Occipital lobe (tissue), 1 donor: ENCODE measurements at regions not wholly inside any gene's neighbourhood (a gene's known extent, or its start where the extent isn't known, plus 50 kb on each side); places are given as distances from the start of the nearest gene placed in this dataset.
"Not testable (repeated sequence)": the region's sequence is repeated elsewhere in the genome, so short reads cannot be mapped to it uniquely, and the experiment has no call there.

Source experiments
- DNase-seq: peaks from one replicate; lab custom pipeline; 2025; lab: John Stamatoyannopoulos, UW

DNA sequence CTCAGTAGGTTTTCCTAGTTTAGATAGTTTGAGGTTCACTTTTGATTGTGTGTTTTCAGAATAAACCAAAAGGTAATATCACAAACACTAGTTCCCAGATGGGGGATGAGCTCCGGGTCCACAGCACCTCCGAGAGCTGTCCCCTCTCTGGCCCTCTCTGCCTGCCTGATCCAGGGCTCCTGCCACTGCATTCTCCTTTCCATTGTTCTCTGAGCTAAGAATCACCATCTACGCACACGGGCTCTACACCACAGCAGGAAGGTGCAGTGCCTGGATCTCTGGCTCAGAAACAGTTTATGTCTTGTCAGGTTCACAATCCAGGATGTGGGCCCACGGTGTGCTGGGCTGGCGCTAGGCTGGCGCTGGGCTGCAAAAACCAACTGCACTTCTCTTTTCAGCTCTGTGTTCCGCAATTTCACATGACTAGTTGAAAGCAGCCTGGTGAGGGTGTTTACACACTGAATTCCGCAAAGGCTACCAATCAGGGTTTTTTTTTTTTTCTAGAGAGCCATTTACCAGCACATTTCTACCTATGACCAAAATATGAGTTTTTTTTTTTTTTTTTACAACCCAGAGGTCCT lies 167.5 kb downstream of the SOD2 start:
- DNase-seq, result no peak

DNA sequence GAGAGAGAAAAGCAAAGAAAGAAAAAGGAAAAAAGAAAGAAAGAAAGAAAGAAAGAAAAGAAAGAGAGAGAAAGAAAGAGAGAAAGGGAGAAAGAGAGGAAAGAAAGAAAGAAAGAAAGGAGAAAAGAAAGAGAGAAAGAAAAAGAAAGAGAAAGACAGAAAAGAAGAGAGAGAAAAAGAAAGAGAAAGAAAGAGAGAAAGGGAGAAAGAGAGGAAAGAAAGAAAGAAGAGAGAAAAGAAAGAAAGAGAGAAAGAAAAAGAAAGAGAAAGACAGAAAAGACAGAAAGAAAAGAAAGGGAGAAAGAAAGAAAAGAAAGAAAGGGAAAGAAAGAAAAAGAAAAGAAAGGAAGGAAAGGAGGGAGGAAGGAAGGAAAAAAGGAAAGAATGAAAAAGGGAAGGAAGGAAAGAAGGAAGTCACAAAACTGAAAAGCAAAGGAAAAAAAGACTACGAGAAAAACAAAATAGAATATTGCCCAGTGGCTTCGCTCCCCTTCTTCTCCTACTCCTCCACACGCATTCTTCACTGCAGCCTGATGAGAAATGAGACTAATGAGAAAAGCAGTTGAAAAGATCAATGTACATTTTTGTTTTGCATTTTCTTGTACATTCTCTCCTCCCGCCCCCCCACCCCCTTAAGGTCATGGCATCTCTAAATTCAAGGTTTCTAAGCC lies 170.0 kb downstream of the SOD2 start:
- DNase-seq, result no peak

DNA sequence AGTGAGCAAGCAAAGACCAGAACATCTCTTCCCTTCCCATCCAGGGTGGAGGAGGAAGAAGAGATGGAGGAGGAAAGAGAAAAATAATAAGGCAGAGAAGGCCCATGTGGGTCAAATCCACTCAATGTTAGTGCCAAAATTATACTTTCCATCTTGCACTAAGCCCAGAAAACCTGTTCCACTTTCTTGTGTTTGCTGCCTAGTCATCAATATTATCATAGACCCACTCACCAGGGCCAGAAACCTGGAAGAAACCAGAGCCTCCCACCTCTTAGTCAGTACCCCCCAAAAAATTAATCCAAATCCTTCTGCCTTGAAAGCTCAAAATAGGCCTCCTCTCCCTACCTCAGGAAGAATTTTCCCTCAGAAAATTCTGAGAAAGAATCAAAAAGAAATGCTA lies 171.1 kb downstream of the SOD2 start:
- no peak for DNase-seq

DNA sequence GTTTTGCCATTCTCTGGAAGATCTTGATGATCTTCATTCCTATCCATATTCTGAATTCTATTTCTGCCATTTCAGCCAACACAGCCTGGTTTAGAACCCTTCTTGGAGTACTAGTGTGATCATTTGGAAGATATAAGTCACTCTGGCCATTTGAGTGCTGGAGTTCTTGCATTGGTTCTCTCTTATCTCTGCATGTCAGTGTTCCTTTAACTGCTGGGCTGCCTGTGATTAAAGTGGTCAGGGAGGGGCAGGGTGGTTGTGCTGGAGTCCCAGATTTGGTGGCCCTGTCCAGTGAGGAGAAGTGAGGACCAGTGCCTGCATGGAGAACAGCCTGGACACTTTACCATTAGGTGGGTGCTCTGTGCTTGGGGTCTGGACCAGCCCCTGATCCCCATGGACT lies 173.0 kb downstream of the SOD2 start:
- no peak for DNase-seq

DNA sequence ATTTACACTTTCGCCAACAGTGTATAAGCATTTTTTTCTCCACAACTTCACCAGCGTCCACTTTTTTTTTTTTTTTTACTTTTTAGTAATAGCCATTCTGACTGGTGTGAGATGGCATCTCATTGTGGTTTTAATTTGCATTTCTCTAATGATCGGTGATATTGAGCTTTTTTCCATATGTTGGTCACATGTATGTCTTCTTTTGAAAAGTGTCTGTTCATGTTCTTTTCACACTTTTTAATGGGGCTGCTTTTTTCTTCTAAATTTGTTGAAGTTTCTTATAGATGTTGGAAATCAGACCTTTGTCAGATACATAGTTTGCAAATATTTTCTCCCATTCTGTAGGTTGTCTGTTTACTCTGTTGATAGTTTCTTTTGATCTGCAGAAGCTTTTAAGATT lies 177.2 kb downstream of the SOD2 start:
- DNase-seq, result not testable (repeated sequence)

DNA sequence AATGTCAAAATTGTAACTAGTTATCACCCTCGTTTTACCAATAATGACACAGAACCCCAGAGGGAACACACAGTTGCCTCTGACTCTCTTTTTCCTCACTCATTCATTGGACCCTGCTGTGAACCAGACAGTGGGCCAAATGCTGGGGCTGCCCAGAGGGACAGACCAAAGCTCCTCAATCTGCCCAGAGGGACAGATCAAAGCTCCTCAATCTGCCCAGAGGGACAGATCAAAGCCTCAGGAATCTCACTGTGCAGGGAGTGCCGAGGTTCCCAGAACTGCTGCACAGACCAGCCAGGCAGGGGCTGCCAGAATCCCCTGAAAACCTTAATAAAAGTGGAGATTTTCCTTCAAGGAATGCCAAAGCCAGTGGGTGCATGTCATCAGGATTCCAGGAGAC lies 179.1 kb downstream of the SOD2 start:
- no peak for DNase-seq

DNA sequence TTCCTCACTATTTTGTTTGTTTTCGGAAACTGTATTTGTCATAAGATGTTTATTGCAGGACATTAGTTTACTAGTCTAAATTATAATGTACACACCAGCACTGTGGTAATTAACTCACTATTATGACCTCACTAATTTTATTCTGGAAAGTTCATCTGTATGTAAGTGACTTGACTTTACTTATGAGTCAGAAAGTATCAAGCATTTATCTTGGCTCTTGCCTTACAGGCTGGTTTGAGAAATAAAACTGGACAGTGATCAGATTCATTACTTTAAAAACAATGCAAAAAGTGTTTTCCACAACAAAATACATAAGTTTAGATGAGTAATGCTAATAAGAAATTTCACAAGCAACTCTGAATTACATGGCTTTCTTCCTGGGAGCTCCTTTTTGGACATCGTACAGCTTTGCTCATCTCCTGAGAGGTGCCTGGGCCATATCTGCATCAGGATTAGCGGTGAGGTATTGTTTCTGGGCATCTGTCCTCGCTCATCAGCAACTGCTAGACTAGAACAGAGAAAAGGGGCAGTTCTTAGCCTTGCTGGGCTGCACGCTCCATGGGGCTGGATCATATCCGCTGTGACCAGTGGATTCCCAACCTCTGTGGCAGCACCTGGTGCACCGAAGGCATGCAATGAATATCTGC lies 179.8 kb downstream of the SOD2 start:
- DNase-seq, result no peak

DNA sequence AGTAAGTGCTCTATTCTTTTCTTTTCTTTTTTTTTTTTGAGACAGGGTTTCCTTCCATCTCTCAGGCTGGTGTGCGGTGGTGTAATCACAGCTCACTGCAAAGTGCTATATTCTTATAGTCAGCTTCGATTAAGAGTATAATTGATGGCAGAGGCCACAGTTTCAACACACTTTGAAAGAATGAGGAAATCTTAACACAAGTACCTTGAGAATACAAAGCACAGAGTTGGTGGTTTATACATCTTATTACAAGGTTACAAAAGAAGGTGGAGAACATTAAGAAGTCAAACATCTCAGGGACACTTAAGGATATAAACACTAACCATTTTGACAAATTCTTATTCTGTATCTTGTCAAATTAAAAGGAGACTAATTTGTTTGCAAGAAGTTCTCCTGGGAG lies 180.5 kb downstream of the SOD2 start:
- no peak for DNase-seq

DNA sequence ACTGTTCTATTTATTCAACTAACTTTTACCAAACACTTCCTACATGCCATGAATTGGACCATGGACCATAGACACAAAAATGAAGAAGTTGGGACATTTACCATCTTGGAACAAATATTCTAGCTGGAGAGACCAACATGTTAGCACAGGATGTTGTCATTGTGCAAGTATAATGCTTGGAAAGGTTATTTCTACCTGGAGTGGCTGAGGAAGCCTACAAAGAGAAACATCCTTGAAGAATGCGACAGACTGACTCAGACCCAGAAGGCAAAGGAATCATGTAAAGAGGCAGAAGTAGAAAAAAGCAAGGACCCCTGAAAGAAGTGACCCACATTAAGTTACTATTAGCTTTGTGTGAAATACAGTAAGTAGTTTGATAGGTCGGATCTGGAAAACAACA lies 180.9 kb downstream of the SOD2 start:
- DNase-seq, result no peak

DNA sequence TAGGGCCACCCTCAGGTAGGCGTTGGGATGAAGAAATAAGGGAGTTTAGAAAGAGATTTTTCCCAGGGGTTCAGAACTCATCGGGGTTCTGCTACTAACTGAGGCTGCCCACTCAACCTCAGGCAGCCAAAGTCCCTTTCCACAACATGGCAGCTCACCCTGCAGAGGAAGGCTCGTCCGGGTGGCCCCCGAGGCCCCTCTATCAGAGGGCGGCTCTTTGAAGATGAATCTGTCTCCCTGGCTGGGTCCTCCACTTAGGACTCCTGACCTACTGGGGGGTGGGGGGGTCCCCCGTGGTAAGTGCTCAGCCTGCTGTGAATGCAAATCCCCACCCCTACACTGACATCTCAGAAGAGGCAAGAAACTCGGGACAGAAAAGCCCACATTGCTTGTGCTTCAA lies 182.9 kb downstream of the SOD2 start:
- DNase-seq, result no peak

DNA sequence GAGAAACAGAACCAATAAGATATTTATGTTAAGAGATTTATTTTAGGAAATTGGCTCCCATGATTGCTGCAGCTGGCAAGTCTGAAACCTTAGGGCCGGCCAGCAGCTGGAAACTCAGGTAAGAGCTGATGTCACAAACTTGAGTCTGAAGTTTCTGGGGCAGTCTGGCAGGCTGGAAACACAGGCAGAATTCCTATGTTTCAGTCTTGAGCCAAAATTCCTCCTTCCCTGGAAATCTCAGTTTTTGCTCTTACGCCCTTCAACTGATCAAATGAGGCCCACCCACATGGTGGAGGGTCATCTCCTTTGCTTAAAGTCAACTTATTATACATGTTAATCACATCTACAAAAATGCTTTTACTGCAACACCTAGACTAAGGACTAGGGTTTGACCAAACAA lies 184.1 kb downstream of the SOD2 start:
- no peak for DNase-seq

DNA sequence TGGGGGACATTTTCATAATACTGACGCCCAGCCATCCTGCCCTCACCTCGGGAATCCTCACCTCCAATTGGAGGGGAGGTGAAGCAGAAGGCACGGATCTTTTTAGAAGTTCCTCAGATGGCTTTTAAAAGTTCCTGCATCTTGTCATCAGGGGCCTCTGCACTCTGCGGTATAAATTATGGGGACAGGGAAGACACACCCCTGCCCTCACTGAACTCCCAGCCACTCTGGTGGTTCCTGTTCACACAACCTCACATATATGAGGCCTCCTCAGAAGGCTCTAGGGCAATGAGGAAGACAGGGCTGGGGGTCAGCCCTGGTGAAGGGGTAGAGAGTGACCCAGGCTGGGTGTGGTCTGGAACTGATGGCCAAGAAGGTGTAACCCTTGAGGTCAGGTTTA lies 187.0 kb downstream of the SOD2 start:
- no peak for DNase-seq

DNA sequence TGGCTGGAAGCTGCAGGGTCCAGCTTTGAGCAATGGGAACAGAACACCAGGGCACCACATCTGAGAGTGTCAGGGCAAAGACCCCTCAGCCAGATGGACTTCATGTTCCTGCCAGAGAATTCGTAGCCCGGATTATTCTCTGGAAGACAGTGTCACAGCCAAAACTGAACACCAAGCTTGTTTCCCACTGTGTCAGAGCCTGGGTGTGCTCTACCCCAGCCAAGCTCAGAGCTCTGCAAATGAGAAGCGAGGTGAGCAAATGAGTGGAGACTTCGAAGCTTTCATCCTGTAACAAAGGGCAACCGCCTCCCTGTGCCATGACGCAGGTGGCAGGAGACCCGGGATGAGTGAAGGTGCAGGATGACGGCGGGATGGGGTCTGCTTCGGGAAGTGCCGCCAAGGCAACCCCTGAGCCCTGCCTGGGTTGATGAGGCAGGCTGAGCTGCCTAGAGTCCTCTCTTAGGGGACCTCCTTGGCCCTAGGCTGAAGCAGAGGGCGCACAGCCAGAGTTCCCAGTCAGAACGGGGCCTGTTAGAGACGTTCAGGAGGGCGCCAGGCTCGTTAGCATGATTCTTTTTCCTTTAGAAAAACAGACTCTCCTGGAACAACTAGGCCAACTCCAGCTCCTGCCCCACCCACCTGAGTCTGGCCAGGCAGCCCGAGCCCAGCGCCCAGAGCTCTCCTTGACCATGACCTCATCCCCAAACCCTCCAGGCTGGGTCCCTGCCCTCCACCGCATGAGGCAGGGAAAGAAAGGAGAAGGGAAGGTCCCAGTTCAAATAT lies 187.7 kb downstream of the SOD2 start:
- no peak for DNase-seq

DNA sequence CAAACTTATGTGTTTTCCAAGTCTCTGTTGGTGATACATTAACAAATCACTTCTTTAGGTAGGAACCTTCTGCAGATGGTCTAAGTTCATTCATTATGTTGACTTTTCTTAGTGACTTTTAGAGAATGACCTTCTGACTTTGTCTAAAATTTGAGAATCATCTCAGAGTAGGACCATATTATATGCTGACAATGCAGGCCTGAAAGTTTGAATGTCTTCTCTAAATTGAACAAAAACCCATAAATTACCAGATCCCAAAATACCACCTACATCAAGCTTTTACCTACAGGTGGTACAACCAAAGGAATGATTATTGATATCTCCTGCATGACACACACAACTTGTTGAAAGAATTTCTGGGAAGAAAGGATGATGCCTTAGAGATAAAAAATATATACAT lies 191.5 kb downstream of the SOD2 start:
- no peak for DNase-seq

DNA sequence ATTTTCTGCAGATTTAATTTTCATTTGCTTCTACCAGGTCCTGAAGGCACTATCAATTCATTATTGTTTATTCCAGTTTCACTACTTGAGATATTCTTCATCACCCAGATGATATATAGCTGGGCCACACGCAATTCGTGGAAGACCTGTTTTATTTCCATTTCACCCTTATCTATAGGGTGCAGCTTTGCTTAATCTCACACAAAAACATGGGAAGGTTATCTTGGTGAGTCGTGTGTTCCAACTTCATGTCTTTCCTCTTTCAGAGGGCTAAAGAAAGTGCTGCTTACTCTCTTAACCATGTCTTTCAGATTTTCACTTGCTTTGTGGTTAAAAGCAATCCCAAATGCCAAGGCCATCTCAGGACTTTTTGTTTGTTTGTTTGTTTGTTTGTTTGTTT lies 194.0 kb downstream of the SOD2 start:
- DNase-seq, result no peak

DNA sequence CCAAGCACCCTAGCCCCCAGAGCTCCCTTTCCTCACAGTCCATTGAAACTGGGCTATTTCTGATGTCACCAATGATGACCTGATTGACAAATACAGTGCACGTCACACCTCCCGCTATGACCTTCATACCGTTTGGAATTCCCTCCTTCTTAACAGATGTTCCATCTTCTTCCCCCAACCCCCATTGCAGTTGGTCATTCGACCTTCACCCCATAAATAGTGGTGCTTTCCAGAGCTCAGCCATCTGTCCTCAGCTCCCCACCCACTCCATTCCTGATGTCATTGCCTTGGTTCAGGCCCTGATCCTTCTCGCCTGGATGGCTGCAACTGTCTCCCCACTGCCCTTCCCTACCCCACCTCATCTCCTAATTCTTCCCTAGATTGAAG lies 198.5 kb downstream of the SOD2 start:
- no peak for DNase-seq

DNA sequence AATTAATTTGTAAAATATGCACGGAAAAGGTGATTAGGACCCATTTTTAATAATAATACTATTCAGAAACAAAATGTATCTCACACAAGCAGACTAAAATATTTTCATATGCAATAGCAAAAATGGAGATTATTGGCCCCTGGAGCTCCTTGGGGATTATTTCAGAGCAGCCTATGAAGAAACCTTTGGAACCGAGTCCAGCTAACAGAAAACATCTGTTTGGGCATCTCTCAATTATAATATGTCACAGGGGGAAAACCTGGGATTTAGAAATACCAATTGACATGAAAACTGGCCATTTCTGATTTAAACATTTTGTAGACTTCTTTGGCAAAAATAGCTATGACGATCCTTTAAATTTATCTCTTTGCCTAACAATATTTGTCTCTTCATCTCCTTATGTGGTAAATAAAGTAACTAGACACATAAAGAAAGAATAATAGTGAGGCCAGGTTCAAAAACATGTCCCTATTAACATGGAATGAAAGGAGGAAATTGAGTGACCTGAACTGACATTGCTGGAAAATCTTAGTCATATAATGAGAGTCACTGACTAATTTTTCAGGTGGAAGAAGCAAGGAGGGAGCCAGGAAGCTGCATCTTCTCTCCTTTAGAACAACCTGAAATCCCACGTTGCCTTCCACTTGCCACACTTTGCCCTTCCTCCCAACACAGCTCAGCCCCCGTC lies 199.0 kb downstream of the SOD2 start:
- DNase-seq, result no peak

DNA sequence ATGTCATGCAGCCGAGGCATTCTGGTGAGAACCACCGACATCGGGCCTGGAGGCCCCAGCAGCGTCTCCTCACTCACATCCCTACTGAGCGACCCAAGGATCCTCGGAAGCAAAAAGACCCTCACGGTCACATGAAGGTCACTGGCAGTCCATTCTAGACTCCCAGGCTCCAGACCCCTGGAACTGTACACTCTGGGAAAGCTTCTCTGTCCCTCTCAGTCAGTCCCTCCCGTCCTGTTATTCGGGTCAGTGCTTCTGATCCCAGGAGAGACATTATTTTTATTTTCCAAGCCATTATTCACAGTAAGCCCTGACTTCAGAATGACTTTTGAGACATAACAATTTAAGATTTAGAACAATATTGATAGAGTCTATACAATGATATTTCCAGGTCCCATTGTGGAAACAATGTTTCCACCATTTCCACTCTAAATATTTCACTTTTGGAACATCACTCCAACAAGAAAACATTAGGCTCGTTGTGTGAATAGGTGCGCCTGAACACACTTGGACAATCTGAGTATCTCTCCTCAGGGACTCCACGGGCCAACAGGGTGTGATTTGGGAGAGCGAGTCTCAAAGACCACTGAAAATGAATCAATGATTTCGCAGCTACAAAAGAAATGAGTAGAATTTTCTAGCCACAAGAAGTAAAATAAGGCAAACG lies 199.7 kb downstream of the SOD2 start:
- no peak for DNase-seq

DNA sequence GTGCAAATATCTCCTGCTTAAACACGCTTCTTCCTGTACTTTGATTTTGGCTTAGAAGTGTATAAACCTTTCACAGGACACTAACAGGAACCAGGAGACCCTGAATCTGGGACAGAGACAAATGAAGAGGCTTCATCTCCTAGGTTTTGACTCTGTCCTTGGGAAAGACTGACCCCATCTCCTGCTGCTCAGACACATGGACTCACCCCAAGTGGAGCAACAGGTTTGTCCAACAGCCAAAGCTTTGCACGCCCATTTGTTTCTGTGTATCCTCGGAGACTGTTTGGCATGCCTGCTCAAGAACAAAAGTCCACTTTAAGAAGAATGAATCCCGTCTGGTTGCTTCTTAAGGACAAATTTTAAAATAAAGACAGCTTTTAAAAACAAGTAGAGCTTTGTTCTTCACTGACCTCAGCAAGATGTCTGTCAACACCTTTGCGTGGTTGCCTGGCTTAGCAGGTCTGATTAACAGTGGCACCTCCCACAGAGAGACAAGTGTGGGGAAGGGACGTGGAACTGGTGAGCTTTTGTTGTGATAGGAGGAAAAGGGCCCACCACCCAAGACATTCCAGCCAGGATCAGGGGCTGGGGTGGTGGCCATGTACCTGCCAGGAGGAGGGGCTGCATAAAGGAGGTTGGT lies 202.6 kb downstream of the SOD2 start:
- DNase-seq, result no peak

DNA sequence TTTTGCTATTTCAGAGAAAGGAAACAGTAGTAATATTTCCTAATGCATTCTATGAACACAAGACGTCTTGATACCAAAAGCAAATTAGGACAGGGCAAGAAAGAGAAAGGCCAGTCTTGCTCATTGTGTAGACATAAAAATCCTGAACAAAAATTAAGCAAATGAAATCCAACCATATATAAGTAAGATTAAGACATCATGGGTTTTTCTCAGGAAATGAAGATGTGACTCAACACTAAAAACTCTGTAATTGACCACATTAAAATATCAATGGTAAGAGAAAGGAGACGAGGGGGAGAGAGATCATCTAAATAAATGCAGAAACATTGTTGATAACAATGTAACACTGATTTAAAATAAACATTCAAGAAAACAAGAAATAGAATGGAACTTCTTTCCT lies 205.4 kb downstream of the SOD2 start:
- no peak for DNase-seq

DNA sequence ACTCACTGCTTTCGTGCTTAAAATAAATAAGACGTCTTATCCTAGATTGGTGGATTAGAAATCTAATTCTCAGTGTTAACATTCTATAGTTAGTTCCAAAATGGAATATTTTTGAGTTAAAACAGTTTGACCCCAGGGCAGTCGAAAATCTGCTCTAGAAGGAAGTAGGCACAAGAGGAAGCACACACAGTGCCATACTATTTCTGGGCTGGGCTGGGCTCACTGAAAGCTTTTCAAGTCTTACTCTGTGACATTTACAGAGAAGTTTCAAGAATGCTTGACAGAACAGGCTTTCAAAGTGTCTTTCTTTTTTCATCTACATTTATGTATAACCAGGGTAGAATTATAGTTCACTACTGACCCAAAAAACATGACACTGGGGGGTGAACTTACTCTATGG lies 209.8 kb downstream of the SOD2 start:
- no peak for DNase-seq
